Fibroblast of the aortic adventitia (primary cell): ENCODE measurements at regions not wholly inside any gene's neighbourhood (a gene's known extent, or its start where the extent isn't known, plus 50 kb on each side); places are given as distances from the start of the nearest gene placed in this dataset.
A peak's percentile ranks its signal among the peaks of the same experiment; 100 is the strongest.
"Not testable (repeated sequence)": the region's sequence is repeated elsewhere in the genome, so short reads cannot be mapped to it uniquely, and the experiment has no call there.

Source experiments
- DNase-seq: peaks from one replicate; pipeline ENCODE4 v3.0.0-alpha.2; 2010; ENCODE audit warnings: low read depth
- H3K4me3 ChIP-seq: 2 replicates; pipeline ENCODE4 v1.5.1; 2011; ENCODE audit warnings: low read depth, mild to moderate bottlenecking, control low read depth, low read length, moderate library complexity
- TF ChIP-seq, protein P1 (sequence below): IDR thresholded peaks from 2 replicates; pipeline ENCODE4 v1.5.1; 2011; ENCODE audit warnings: mild to moderate bottlenecking, low read length, control low read depth, inconsistent platforms; ENCODE audit not compliant: insufficient read depth

GRCh38 chr9:71515626-71516025 lies 252.7 kb downstream of the CEMIP2 start:
- TF ChIP-seq, protein P1, sequence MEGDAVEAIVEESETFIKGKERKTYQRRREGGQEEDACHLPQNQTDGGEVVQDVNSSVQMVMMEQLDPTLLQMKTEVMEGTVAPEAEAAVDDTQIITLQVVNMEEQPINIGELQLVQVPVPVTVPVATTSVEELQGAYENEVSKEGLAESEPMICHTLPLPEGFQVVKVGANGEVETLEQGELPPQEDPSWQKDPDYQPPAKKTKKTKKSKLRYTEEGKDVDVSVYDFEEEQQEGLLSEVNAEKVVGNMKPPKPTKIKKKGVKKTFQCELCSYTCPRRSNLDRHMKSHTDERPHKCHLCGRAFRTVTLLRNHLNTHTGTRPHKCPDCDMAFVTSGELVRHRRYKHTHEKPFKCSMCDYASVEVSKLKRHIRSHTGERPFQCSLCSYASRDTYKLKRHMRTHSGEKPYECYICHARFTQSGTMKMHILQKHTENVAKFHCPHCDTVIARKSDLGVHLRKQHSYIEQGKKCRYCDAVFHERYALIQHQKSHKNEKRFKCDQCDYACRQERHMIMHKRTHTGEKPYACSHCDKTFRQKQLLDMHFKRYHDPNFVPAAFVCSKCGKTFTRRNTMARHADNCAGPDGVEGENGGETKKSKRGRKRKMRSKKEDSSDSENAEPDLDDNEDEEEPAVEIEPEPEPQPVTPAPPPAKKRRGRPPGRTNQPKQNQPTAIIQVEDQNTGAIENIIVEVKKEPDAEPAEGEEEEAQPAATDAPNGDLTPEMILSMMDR: no peak
- DNase-seq: no peak

DNA sequence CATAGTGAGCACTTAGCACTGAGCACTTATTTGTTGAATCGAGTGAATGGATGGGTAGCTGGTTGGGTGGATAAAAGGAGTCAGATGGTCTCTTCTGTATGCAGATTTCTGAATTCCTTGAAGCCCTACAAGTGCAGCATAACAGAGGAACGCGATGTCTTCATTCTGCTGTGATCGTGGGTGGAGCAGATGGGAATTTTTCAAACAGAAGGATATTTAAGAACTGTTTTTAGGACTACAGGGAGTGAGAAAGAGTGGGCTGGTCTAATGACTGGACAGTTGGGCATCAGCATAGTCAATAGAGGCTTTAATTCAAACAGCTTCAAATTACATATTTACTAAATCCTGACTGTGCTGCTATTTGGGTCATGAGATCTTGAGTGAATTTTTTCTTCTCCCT lies 253.2 kb downstream of the CEMIP2 start:
- no peak overlapping the region for H3K4me3 ChIP-seq
- no peak for DNase-seq
- TF ChIP-seq, protein P1: no peak

More at GRCh38 chr9:71515626-71516025, 252.7 kb downstream of the CEMIP2 start:
- H3K4me3 ChIP-seq: no peak overlapping the region

- no peak for DNase-seq
- H3K4me3 ChIP-seq: no peak overlapping the region
- TF ChIP-seq, protein P1: no peak
These were observed 253.9 kb downstream of the CEMIP2 start for GRCh38 chr9:71514344-71514975.

GRCh38 chr9:71509054-71509453 lies 259.3 kb downstream of the CEMIP2 start:
- TF ChIP-seq, protein P1: no peak
- no peak for DNase-seq
- no peak overlapping the region for H3K4me3 ChIP-seq

- not testable (repeated sequence) for DNase-seq, H3K4me3 ChIP-seq
These were observed 260.2 kb downstream of the CEMIP2 start for GRCh38 chr9:71508141-71508540.

- TF ChIP-seq, protein P1: no peak
- H3K4me3 ChIP-seq: no peak overlapping the region
- peak; percentile 6 for DNase-seq
These were observed 261.5 kb downstream of the CEMIP2 start for GRCh38 chr9:71506821-71507220.

GRCh38 chr9:71504636-71505035 lies 263.7 kb downstream of the CEMIP2 start:
- no peak overlapping the region for H3K4me3 ChIP-seq
- TF ChIP-seq, protein P1: no peak
- no peak for DNase-seq
